Neuronal stem cell (in vitro differentiated cells): ENCODE measurements at regions not wholly inside any gene's neighbourhood (a gene's known extent, or its start where the extent isn't known, plus 50 kb on each side); places are given as distances from the start of the nearest gene placed in this dataset.
"Not testable (repeated sequence)": the region's sequence is repeated elsewhere in the genome, so short reads cannot be mapped to it uniquely, and the experiment has no call there.

Experiments used
- DNase-seq: peaks from one replicate; pipeline ENCODE4 v3.0.0-alpha.2; 2013; ENCODE audit warnings: low spot score
- H2AFZ ChIP-seq: one replicate; pipeline ENCODE4 v1.6.1; 2013; ENCODE audit warnings: mild to moderate bottlenecking, low read length, inconsistent platforms
- H2AK5ac ChIP-seq: 2 replicates; pipeline ENCODE4 v1.6.1; 2013; ENCODE audit warnings: low read depth, mild to moderate bottlenecking, inconsistent platforms, low read length, moderate library complexity, mixed read lengths
- H2BK120ac ChIP-seq: 2 replicates; pipeline ENCODE4 v1.6.1; 2013; ENCODE audit warnings: low read depth, mild to moderate bottlenecking, inconsistent platforms, low read length, moderate library complexity, mixed read lengths
- H2BK12ac ChIP-seq: one replicate; pipeline ENCODE4 v1.6.1; 2013; ENCODE audit warnings: low read length, inconsistent platforms
- H2BK15ac ChIP-seq: 2 replicates; pipeline ENCODE4 v1.6.1; 2013; ENCODE audit warnings: mild to moderate bottlenecking, low read length, inconsistent platforms, mixed read lengths
- H2BK5ac ChIP-seq: one replicate; pipeline ENCODE4 v1.6.1; 2013; ENCODE audit warnings: inconsistent platforms, mild to moderate bottlenecking, low read length, moderate library complexity
- H3K14ac ChIP-seq: one replicate; pipeline ENCODE4 v1.6.1; 2013; ENCODE audit warnings: low read length, inconsistent platforms
- H3K18ac ChIP-seq: 2 replicates; pipeline ENCODE4 v1.6.1; 2013; ENCODE audit warnings: low read length, inconsistent platforms
- H3K23ac ChIP-seq: 2 replicates; pipeline ENCODE4 v1.6.1; 2013; ENCODE audit warnings: low read depth, mild to moderate bottlenecking, mixed read lengths, low read length, inconsistent platforms; ENCODE audit not compliant: poor library complexity
- H3K27ac ChIP-seq: replicated peaks from 3 replicates; pipeline ENCODE4 v1.5.1; 2013; ENCODE audit warnings: low read length, inconsistent platforms
- H3K27me3 ChIP-seq, 3 experiments: 2 replicates each; pipeline ENCODE4 v1.6.1; 2013; ENCODE audit warnings: low read length in 3 of 3, mild to moderate bottlenecking in 2 of 3, inconsistent platforms in 1 of 3, low read depth in 1 of 3, mixed read lengths in 1 of 3, moderate library complexity in 1 of 3; ENCODE audit not compliant: control insufficient read depth in 3 of 3, insufficient read depth in 3 of 3
- H3K36me3 ChIP-seq, 2 donors: replicated peaks in 1 of 2; 2 replicates each; pipeline ENCODE4 v1.6.1; 2013; ENCODE audit warnings: low read length in 2 of 2; ENCODE audit not compliant: control insufficient read depth in 2 of 2, insufficient read depth in 2 of 2
- H3K4ac ChIP-seq: 2 replicates; pipeline ENCODE4 v1.6.1; 2013; ENCODE audit warnings: inconsistent platforms, mild to moderate bottlenecking, low read length, moderate library complexity
- H3K4me1 ChIP-seq, 2 donors: 1 replicate in 1 of 2; 2 replicates in 1 of 2; pipeline ENCODE4 v1.6.1; 2013; ENCODE audit warnings: low read length in 2 of 2, low read depth in 1 of 2; ENCODE audit not compliant: control insufficient read depth in 2 of 2, insufficient read depth in 1 of 2
- H3K4me2 ChIP-seq: one replicate; pipeline ENCODE4 v1.6.1; 2013; ENCODE audit warnings: mild to moderate bottlenecking, low read length, inconsistent platforms; ENCODE audit not compliant: insufficient read depth, poor library complexity, severe bottlenecking
- H3K4me3 ChIP-seq, 2 donors: 2 replicates each; pipeline ENCODE4 v1.5.1; 2013; ENCODE audit warnings: low read length in 2 of 2, mild to moderate bottlenecking in 2 of 2, inconsistent platforms in 1 of 2, moderate library complexity in 1 of 2
- H3K79me1 ChIP-seq: one replicate; pipeline ENCODE4 v1.6.1; 2013; ENCODE audit warnings: low read depth, mild to moderate bottlenecking, inconsistent platforms, low read length, moderate library complexity
- H3K9ac ChIP-seq: one replicate; pipeline ENCODE4 v1.6.1; 2013; ENCODE audit warnings: mild to moderate bottlenecking, low read depth, low read length, inconsistent platforms; ENCODE audit not compliant: poor library complexity
- H3K9me3 ChIP-seq, 2 donors: replicated peaks in 1 of 2; 2 replicates each; pipeline versions ENCODE3 to v1.6.1; 2013; ENCODE audit warnings: low read length in 2 of 2, mild to moderate bottlenecking in 2 of 2, inconsistent platforms in 1 of 2, low read depth in 1 of 2, mixed read lengths in 1 of 2, moderate library complexity in 1 of 2; ENCODE audit not compliant: control insufficient read depth in 2 of 2, insufficient read depth in 1 of 2
- H4K8ac ChIP-seq: one replicate; pipeline ENCODE4 v1.6.1; 2013; ENCODE audit warnings: low read depth, mild to moderate bottlenecking, inconsistent platforms, low read length, moderate library complexity
- H4K91ac ChIP-seq: one replicate; pipeline ENCODE4 v1.6.1; 2013; ENCODE audit warnings: low read length, low read depth, mild to moderate bottlenecking, inconsistent platforms; ENCODE audit not compliant: poor library complexity
- WGBS, 2 donors: extraction: QIAGEN DNeasy Blood & Tissue Kit; methylation state at CpG; one replicate each; pipeline ENCODE4 v1.1.7; 2013; ENCODE audit warnings: missing lambda C conversion rate in 2 of 2, mixed read lengths in 1 of 2; ENCODE audit not compliant: insufficient read length in 2 of 2, insufficient replicate concordance in 1 of 2; ENCODE audit errors: extremely low coverage in 2 of 2; 5-methylcytosine and 5-hydroxymethylcytosine counted together

- not testable (repeated sequence) for H3K4me2 ChIP-seq, H3K79me1 ChIP-seq, H2AK5ac ChIP-seq, H3K27me3 ChIP-seq, H4K8ac ChIP-seq, H3K4me3 ChIP-seq, H3K14ac ChIP-seq, DNase-seq, H4K91ac ChIP-seq, H2BK15ac ChIP-seq, H2BK12ac ChIP-seq, H3K27ac ChIP-seq, H3K23ac ChIP-seq, H3K18ac ChIP-seq, H3K9ac ChIP-seq, H2BK120ac ChIP-seq, H3K9me3 ChIP-seq, H3K36me3 ChIP-seq, H3K4ac ChIP-seq, H3K4me1 ChIP-seq, H2BK5ac ChIP-seq, H2AFZ ChIP-seq
- 100% methylated on average over 1 of the region's 1 CpG; no CpG with 5 or more reads in 1 of the 2 donors for WGBS, 2 donors
Measured at GRCh38 chr2:215855308-215855707, 158.0 kb downstream of the MREG start.

GRCh38 chr2:215854008-215854407 lies 159.3 kb downstream of the MREG start:
- Histone ChIP-seq H3K4ac (no peak overlapping the region), H3K9me3 (peaks cover 2 to 9% of the 10 kb centered on the region in 2 donors), H3K4me2 (no peak overlapping the region), H3K36me3 (no peaks in the 10 kb centered on the region), H3K4me1 (no peaks in the 10 kb centered on the region), H2BK12ac (no peak overlapping the region), H3K4me3 (no peak overlapping the region), H3K79me1 (no peaks in the 10 kb centered on the region), H3K9ac (no peak overlapping the region), H2BK5ac (no peak overlapping the region), H3K27ac (no peak overlapping the region), H4K8ac (no peak overlapping the region), H3K27me3 (no peaks in the 10 kb centered on the region), H2BK120ac (no peak overlapping the region), H3K18ac (no peak overlapping the region), H2AFZ (no peak overlapping the region), H2BK15ac (no peak overlapping the region), H4K91ac (no peak overlapping the region), H2AK5ac (no peak overlapping the region), H3K14ac (no peak overlapping the region), H3K23ac (no peak overlapping the region)
- DNase-seq, result no peak
- no CpG with 5 or more reads among the region's 2 CpGs for WGBS, 2 donors

- no peak for DNase-seq
- H3K14ac ChIP-seq, result no peak overlapping the region
- H3K36me3 ChIP-seq, result no peaks in the 10 kb centered on the region
- no peak overlapping the region for H2AK5ac ChIP-seq
- H2BK15ac ChIP-seq, result no peak overlapping the region
- H3K4me1 ChIP-seq, result no peaks in the 10 kb centered on the region
- H3K9me3 ChIP-seq, result peaks cover 2 to 9% of the 10 kb centered on the region in 2 donors
- no peak overlapping the region for H3K23ac ChIP-seq
- no peak overlapping the region for H3K18ac ChIP-seq
- no peak overlapping the region for H2BK12ac ChIP-seq
- H2BK5ac ChIP-seq, result no peak overlapping the region
- H3K4me2 ChIP-seq, result no peak overlapping the region
- H4K8ac ChIP-seq, result no peak overlapping the region
- no peak overlapping the region for H3K4ac ChIP-seq
- no peak overlapping the region for H4K91ac ChIP-seq
- H3K27me3 ChIP-seq, result no peaks in the 10 kb centered on the region
- no peak overlapping the region for H3K27ac ChIP-seq
- no peaks in the 10 kb centered on the region for H3K79me1 ChIP-seq
- no peak overlapping the region for H2BK120ac ChIP-seq
- no peak overlapping the region for H3K9ac ChIP-seq
- H2AFZ ChIP-seq, result no peak overlapping the region
- H3K4me3 ChIP-seq, result no peak overlapping the region
Measured at GRCh38 chr2:215851696-215852095, 161.7 kb downstream of the MREG start.

- Histone ChIP-seq H3K4me3 (no peak overlapping the region), H4K91ac (no peak overlapping the region), H3K27ac (no peak overlapping the region), H3K27me3 (no peaks in the 10 kb centered on the region), H2AK5ac (no peak overlapping the region), H3K4me1 (no peaks in the 10 kb centered on the region), H3K36me3 (no peaks in the 10 kb centered on the region), H3K14ac (no peak overlapping the region), H2BK5ac (no peak overlapping the region), H2BK120ac (no peak overlapping the region), H3K4ac (no peak overlapping the region), H3K23ac (no peak overlapping the region), H3K4me2 (no peak overlapping the region), H3K9ac (no peak overlapping the region), H2BK12ac (no peak overlapping the region), H4K8ac (no peak overlapping the region), H2AFZ (no peak overlapping the region), H3K18ac (no peak overlapping the region), H3K79me1 (no peaks in the 10 kb centered on the region), H3K9me3 (peaks cover 2 to 9% of the 10 kb centered on the region in 2 donors), H2BK15ac (no peak overlapping the region)
- no CpG with 5 or more reads among the region's 2 CpGs for WGBS, 2 donors
- no peak for DNase-seq
Measured at GRCh38 chr2:215851082-215851481, 162.3 kb downstream of the MREG start.
